ENCODE measurements at regions not wholly inside any gene's neighbourhood (a gene's known extent, or its start where the extent isn't known, plus 50 kb on each side); places are given as distances from the start of the nearest gene placed in this dataset.
"Not testable (repeated sequence)": the region's sequence is repeated elsewhere in the genome, so short reads cannot be mapped to it uniquely, and the experiment has no call there.

GRCh38 chr2:109677835-109678580, 63.8 kb downstream of the SOWAHC start:
- CTCF ChIA-PET = no interaction called here
- POLR2A ChIA-PET (ENCODE audit: low non-redundant PET) = no interaction called here
- no peak for TF ChIP-seq CTCF (conservative IDR thresholded peaks at IDR 0.05; ENCODE audit: low read depth)
- no peak for DNase-seq (ENCODE audit: low spot score)
- H3K27ac ChIP-seq = no peak overlapping the region

GRCh38 chr2:109678724-109679201, 64.6 kb downstream of the SOWAHC start:
- H3K27ac ChIP-seq; DNase-seq (ENCODE audit: low spot score); POLR2A ChIA-PET (ENCODE audit: low non-redundant PET): not testable (repeated sequence)
- CTCF ChIA-PET = interaction anchor here (0.7 kb wide), 1 partner anchor 15 kb away, joined by 3 read pairs; no protein-coding TSS in a partner anchor

GRCh38 chr2:109679225-109679624, 65.1 kb downstream of the SOWAHC start:
- no peak for DNase-seq (ENCODE audit: low spot score)
- no peak for TF ChIP-seq CTCF (conservative IDR thresholded peaks at IDR 0.05; ENCODE audit: low read depth)
- no peak overlapping the region for H3K27ac ChIP-seq
- CTCF ChIA-PET = interaction anchor here (0.7 kb wide), 1 partner anchor 16 kb away, joined by 3 read pairs; no protein-coding TSS in a partner anchor
- POLR2A ChIA-PET (ENCODE audit: low non-redundant PET) = no interaction called here

DNA sequence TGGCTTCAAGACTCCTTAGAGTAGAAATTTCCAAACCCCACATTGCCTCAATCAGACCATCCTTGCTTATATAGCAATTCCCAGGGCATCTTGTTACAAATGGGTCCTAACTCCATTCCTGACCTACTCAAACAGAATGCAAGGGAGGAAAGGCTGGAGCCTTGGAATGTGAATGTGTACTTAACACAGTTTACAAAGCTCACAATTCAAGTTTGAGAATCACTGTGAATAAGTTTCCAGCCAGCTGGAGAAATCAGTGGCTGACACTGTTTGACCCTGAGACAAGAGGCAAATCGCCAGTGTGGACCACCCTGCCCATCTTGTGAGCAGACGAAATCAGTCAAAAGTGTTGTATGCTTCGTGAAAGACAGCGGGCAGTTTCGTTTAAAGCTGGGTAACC, 65.5 kb downstream of the SOWAHC start:
- no peak for TF ChIP-seq CTCF (conservative IDR thresholded peaks at IDR 0.05; ENCODE audit: low read depth)

GRCh38 chr2:109680523-109681297, 66.5 kb downstream of the SOWAHC start:
- ChIA-PET CTCF (no interaction called here), POLR2A (ENCODE audit: low non-redundant PET) (no interaction called here)
- no peak for TF ChIP-seq CTCF (conservative IDR thresholded peaks at IDR 0.05; ENCODE audit: low read depth)
- no peak overlapping the region for H3K27ac ChIP-seq
- DNase-seq (ENCODE audit: low spot score) = no peak

More for the DNA sequence above, 65.5 kb downstream of the SOWAHC start:
- no peak for DNase-seq (ENCODE audit: low spot score)
- ChIA-PET POLR2A (ENCODE audit: low non-redundant PET) (no interaction called here), CTCF (interaction anchor here (0.6 kb wide), 1 partner anchor 11 kb away, joined by 3 read pairs; no protein-coding TSS in a partner anchor)
- H3K27ac ChIP-seq = no peak overlapping the region

DNA sequence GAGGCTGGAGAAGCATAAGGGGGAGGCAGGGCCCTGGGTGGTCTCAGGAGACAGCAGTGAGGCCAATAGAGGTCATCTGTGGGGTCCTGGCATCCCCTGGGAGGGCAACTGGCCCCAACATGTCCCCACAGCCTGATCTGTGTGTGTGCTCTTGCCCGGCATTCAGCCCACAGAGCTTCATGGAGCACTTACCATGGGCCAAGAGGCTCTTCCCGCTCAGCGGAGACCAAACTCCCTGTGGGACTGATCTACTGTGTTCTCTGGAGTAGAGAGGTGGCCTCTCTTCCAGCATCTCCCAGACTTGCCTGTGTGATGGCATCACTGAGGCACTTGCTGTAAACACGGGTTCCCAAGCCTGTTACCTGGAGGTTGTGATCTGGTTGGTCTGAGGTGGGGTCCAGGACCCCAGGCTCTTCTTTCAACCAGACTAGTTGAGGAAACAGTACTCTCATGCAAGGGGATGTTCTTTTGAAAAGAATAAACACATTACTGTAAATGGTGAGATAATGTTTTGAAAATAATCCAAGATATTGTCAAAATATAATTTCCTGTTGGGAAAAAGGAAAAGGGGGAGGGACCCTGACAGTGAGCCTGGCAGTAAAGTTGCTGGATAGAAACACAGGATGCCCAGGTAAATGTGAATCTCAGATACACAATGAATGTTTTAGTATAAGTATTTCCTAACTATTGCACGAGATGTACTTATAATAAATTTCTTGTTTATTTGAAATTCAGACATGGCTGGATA, 67.6 kb downstream of the SOWAHC start:
- CTCF ChIA-PET = no interaction called here
- no peak overlapping the region for H3K27ac ChIP-seq
- DNase-seq (ENCODE audit: low spot score) = no peak
- POLR2A ChIA-PET (ENCODE audit: low non-redundant PET) = no interaction called here
- TF ChIP-seq CTCF (conservative IDR thresholded peaks at IDR 0.05; ENCODE audit: low read depth) = no peak
